ENCODE measurements at regions not wholly inside any gene's neighbourhood (a gene's known extent, or its start where the extent isn't known, plus 50 kb on each side); places are given as distances from the start of the nearest gene placed in this dataset.

GRCh38 chr1:56179543-56179942 lies 399.8 kb downstream of the PLPP3 start (continued):
- no peak for TF ChIP-seq MYC (IDR thresholded peaks at IDR 0.05; ENCODE audit: insufficient read depth, insufficient read length, insufficient replicate concordance, low read length, severe bottlenecking)
- TF ChIP-seq BACH1 (IDR thresholded peaks at IDR 0.05; ENCODE audit: borderline replicate concordance), result no peak
- no peak for TF ChIP-seq ATF3 (IDR thresholded peaks at IDR 0.05; ENCODE audit: borderline replicate concordance, extremely low read depth, low read depth, low read length)

- FAIRE-seq (no peak), DNase-seq (ENCODE audit: low read depth, low spot score) (no peak), ATAC-seq (no peak)
- Histone ChIP-seq H3K4me2 (ENCODE audit: control insufficient read depth, insufficient read depth) (no peak overlapping the region), H3K36me3 (ENCODE audit: control insufficient read depth in 2 of 2, insufficient read depth in 2 of 2, low read length in 1 of 2) (no peaks in the 10 kb centered on the region), H3K27me3 (replicated peaks in 1 of 2; ENCODE audit: control insufficient read depth in 2 of 2, insufficient read depth in 2 of 2, low read length in 1 of 2) (no peaks in the 10 kb centered on the region; a peak in 1 of 4 replicates), H4K20me1 (ENCODE audit: control insufficient read depth, insufficient read depth) (no peaks in the 10 kb centered on the region), H2AFZ (ENCODE audit: control insufficient read depth, low read depth, low read length) (no peak overlapping the region), H3K9ac (ENCODE audit: control insufficient read depth, insufficient read depth, low read length) (no peak overlapping the region), H3K27ac (ENCODE audit: control insufficient read depth, insufficient read depth) (no peak overlapping the region), H3K4me3 (no peak overlapping the region), H3K9me3 (replicated peaks; ENCODE audit: control insufficient read depth, insufficient read depth, low read length) (no peaks in the 10 kb centered on the region), H3K4me1 (ENCODE audit: control insufficient read depth, insufficient read depth, low read length) (no peaks in the 10 kb centered on the region), H3K79me2 (ENCODE audit: control insufficient read depth, insufficient read depth, low read length) (no peaks in the 10 kb centered on the region)
- ChIA-PET CTCF (interaction anchor here (1.0 to 5.8 kb wide), 6 partner anchors 12 to 409 kb away, joined by 3 to 38 read pairs (median 3); no protein-coding TSS in a partner anchor), POLR2A (interaction anchor here (0.7 kb wide), 1 partner anchor 409 kb away, joined by 4 read pairs; no protein-coding TSS in a partner anchor), SMC1A (ENCODE audit: uncharacterized antibody, unreplicated experiment) (interaction anchor here (0.7 to 7.2 kb wide), 13 partner anchors 8 to 409 kb away, joined by 3 to 55 read pairs (median 4); no protein-coding TSS in a partner anchor), RAD21 (ENCODE audit: unreplicated experiment) (interaction anchor here (0.7 to 1.4 kb wide), 10 partner anchors 11 to 402 kb away, joined by 3 to 5 read pairs (median 3); no protein-coding TSS in a partner anchor)
- in situ Hi-C loops (cut with MboI), result no loop called here
- TF ChIP-seq RBBP5 (conservative IDR thresholded peaks at IDR 0.05) (no peak), ZBTB40 (IDR thresholded peaks at IDR 0.05; ENCODE audit: borderline replicate concordance) (no peak), NR2F1 (conservative IDR thresholded peaks at IDR 0.05) (no peak), CHD4 (IDR thresholded peaks at IDR 0.05) (no peak), SMAD5 (IDR thresholded peaks at IDR 0.05; ENCODE audit: low read depth) (no peak), IKZF2 (IDR thresholded peaks at IDR 0.05) (no peak), TAF1 (IDR thresholded peaks at IDR 0.05; ENCODE audit: borderline replicate concordance, low read depth, low read length) (no peak), WRNIP1 (IDR thresholded peaks at IDR 0.05; ENCODE audit: borderline replicate concordance, low read depth, low read length) (no peak), POLR2AphosphoS2 (IDR thresholded peaks at IDR 0.05; ENCODE audit: low read depth, low read length) (no peak), ETV6 (conservative IDR thresholded peaks at IDR 0.05 in 1 of 2, IDR thresholded peaks at IDR 0.05 in 1 of 2; ENCODE audit: borderline replicate concordance in 1 of 2, low read depth in 1 of 2) (no peak), HSF1 (IDR thresholded peaks at IDR 0.05; ENCODE audit: low read depth, low read length) (no peak), SP1 (IDR thresholded peaks at IDR 0.05; ENCODE audit: low read depth, low read length) (no peak)
- BruUV-seq (replicated peaks), result no TSS peak
- intact Hi-C loops (cut with micrococcal nuclease; ENCODE audit: unreplicated experiment), result no loop called here
- WGBS (ENCODE audit: insufficient coverage, insufficient replicate concordance, low lambda C conversion rate, missing lambda C conversion rate), result 39% methylated on average over 3 of the region's 3 CpGs
Measured at GRCh38 chr1:56175211-56175610, 404.2 kb downstream of the PLPP3 start.
